ENCODE measurements at regions not wholly inside any gene's neighbourhood (a gene's known extent, or its start where the extent isn't known, plus 50 kb on each side); places are given as distances from the start of the nearest gene placed in this dataset.

DNA sequence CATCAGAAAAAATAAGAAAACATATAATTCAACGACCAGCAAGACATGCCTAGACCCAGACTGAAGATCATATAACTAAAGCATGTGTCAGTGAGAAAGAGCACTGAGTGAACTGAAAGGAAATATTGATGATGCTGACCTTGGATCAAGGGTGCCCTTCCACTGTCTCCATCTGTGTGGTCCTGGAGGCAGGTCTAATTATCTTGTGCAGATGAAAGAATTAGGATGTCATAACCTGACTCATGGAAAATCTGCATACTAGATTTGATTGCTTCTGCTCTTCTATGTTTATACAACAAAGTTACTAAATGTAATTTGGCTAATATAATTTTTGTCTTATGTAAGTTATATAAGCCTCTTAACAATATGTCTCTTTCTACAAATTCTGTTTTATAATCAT, 264.6 kb upstream of the TGFBR2 start:
- TF ChIP-seq, protein P1, sequence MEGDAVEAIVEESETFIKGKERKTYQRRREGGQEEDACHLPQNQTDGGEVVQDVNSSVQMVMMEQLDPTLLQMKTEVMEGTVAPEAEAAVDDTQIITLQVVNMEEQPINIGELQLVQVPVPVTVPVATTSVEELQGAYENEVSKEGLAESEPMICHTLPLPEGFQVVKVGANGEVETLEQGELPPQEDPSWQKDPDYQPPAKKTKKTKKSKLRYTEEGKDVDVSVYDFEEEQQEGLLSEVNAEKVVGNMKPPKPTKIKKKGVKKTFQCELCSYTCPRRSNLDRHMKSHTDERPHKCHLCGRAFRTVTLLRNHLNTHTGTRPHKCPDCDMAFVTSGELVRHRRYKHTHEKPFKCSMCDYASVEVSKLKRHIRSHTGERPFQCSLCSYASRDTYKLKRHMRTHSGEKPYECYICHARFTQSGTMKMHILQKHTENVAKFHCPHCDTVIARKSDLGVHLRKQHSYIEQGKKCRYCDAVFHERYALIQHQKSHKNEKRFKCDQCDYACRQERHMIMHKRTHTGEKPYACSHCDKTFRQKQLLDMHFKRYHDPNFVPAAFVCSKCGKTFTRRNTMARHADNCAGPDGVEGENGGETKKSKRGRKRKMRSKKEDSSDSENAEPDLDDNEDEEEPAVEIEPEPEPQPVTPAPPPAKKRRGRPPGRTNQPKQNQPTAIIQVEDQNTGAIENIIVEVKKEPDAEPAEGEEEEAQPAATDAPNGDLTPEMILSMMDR (IDR thresholded peaks at IDR 0.05; ENCODE audit: unreplicated experiment), result no peak
- Mint-ChIP-seq H3K27ac (no peak overlapping the region), H3K9me3 (ENCODE audit: low read depth) (no peaks in the 10 kb centered on the region), H3K27me3 (no peaks in the 10 kb centered on the region), H3K4me3 (ENCODE audit: low read depth) (no peak overlapping the region), H3K4me1 (ENCODE audit: low read depth) (peaks cover 4% of the 10 kb centered on the region), H3K36me3 (ENCODE audit: insufficient read depth) (no peaks in the 10 kb centered on the region)
- DNase-seq (ENCODE audit: low spot score, unreplicated experiment), result no peak

DNA sequence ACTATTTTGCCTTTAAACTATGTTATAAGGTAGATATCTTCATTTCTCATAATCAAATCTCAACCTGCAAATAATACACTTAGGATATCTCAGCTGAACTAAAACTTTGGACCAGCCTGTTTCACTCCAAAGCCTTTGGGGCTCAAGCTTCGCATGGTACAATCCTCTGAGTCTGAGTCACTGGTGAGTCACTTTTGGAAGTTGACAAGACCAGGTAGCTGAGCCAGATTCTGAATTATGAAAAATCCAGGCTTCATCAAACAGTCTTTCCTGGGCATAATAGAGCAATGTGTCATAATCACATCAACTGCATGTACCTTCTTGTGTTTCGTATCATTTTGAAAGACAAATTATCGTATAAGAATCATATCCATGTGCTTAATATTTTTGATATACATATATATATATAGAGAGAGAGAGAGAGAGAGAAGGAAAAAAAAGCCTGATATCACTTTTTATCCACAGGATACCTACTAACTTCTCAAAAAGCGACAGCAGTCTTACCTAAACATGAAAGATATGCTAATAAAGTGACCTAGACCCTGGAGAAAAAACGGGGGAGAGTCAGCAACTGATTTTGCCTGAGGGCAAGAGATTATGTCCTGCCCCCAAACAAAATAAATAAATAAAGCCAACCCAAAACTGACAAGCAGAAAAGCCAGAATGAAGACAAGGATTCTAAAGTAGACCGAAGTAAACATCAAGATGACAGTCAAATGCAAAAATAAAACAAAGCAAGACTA, 263.9 kb upstream of the TGFBR2 start:
- TF ChIP-seq, protein P1 (IDR thresholded peaks at IDR 0.05; ENCODE audit: unreplicated experiment), result no peak
- H3K27ac Mint-ChIP-seq, result no peak overlapping the region
- no peaks in the 10 kb centered on the region for H3K9me3 Mint-ChIP-seq (ENCODE audit: low read depth)
- no peak overlapping the region for H3K4me3 Mint-ChIP-seq (ENCODE audit: low read depth)
- peaks cover 4% of the 10 kb centered on the region for H3K4me1 Mint-ChIP-seq (ENCODE audit: low read depth)
- H3K27me3 Mint-ChIP-seq, result no peaks in the 10 kb centered on the region
- H3K36me3 Mint-ChIP-seq (ENCODE audit: insufficient read depth), result no peaks in the 10 kb centered on the region
- DNase-seq (ENCODE audit: low spot score, unreplicated experiment), result no peak

DNA sequence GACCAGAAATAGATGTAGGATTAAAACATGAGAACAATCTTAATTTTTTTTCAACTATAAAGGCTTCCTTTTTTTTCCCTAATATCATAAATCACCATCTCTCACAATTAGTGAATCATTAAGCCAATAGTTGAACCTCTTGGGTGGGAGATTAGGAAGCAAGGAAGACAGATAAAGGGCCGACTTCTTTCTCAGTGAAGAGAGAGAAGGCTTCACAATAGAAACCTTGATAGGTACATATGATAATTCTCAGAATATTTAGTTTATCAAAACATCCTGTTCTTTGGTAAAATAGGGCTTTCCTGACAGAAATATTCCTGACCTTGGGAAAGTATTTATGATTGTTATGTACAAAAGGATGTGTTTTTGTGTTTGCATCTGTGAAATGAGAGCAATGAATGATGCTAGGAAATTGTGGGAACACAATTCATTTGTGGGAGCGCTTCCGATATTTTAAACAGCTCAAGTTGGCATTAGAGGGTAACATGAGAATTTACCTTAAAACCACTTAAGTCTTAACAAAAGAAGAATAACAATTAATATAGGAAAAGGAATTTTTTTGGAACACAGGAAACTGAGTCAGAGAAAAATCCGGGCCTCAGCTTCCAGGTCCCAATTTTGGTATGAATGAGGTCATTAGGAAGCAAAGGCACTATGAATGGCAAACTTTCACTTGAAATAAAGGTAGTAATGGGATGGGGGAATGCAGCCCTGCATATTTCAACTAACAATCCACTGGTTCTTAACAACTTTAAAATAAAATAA, 263.2 kb upstream of the TGFBR2 start:
- H3K27ac Mint-ChIP-seq, result no peak overlapping the region
- no peak for DNase-seq (ENCODE audit: low spot score, unreplicated experiment)
- no peaks in the 10 kb centered on the region for H3K27me3 Mint-ChIP-seq
- H3K9me3 Mint-ChIP-seq (ENCODE audit: low read depth), result no peaks in the 10 kb centered on the region
- peaks cover 4% of the 10 kb centered on the region for H3K4me1 Mint-ChIP-seq (ENCODE audit: low read depth)
- TF ChIP-seq, protein P1 (IDR thresholded peaks at IDR 0.05; ENCODE audit: unreplicated experiment), result no peak
- H3K4me3 Mint-ChIP-seq (ENCODE audit: low read depth), result no peak overlapping the region
- H3K36me3 Mint-ChIP-seq (ENCODE audit: insufficient read depth), result no peaks in the 10 kb centered on the region

DNA sequence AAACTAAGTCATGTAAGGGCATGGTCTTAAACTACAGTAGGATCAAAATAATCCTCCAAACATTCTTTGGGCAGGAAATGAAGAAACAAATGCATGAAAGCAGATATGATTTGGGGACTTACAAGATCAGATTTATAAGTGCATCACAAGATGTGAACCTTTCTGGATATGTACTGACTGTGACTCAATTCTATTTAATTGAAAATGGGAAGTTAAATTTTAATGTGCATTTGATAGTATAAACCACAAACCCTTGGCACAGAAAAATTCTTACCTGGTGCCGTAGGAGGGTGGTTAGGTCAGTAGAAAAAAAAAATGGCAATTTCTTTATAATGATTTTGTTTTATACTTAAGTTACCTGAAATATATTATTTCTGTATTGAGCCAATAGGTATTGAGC, 262.5 kb upstream of the TGFBR2 start:
- TF ChIP-seq, protein P1 (IDR thresholded peaks at IDR 0.05; ENCODE audit: unreplicated experiment), result no peak
- H3K27ac Mint-ChIP-seq, result no peak overlapping the region
- peaks cover 4% of the 10 kb centered on the region for H3K4me1 Mint-ChIP-seq (ENCODE audit: low read depth)
- no peaks in the 10 kb centered on the region for H3K27me3 Mint-ChIP-seq
- no peaks in the 10 kb centered on the region for H3K36me3 Mint-ChIP-seq (ENCODE audit: insufficient read depth)
- H3K4me3 Mint-ChIP-seq (ENCODE audit: low read depth), result no peak overlapping the region
- H3K9me3 Mint-ChIP-seq (ENCODE audit: low read depth), result no peaks in the 10 kb centered on the region
- DNase-seq (ENCODE audit: low spot score, unreplicated experiment), result no peak

- Mint-ChIP-seq H3K27me3 (no peaks in the 10 kb centered on the region), H3K27ac (no peak overlapping the region), H3K4me3 (ENCODE audit: low read depth) (no peak overlapping the region), H3K4me1 (ENCODE audit: low read depth) (peaks cover 6% of the 10 kb centered on the region), H3K9me3 (ENCODE audit: low read depth) (no peaks in the 10 kb centered on the region), H3K36me3 (ENCODE audit: insufficient read depth) (no peaks in the 10 kb centered on the region)
- TF ChIP-seq, protein P1 (IDR thresholded peaks at IDR 0.05; ENCODE audit: unreplicated experiment), result no peak
- no peak for DNase-seq (ENCODE audit: low spot score, unreplicated experiment)
Measured at GRCh38 chr3:30344288-30344687, 262.1 kb upstream of the TGFBR2 start.
